SK-N-SH treated with all-trans-retinoic acid at 6 μM for 48 hours (cell line): ENCODE measurements at regions not wholly inside any gene's neighbourhood (a gene's known extent, or its start where the extent isn't known, plus 50 kb on each side); places are given as distances from the start of the nearest gene placed in this dataset.

Source experiments
- ATAC-seq: fragments of 200-7000 bp; cut with Tn5 transposase; 3 replicates; pipeline ENCODE4 v1.9.1; 2020; ENCODE audit warnings: mild to moderate bottlenecking, moderate library complexity
- ARNTL ChIP-seq: fragments of 450-650 bp; formaldehyde crosslinking; IDR thresholded peaks from 2 replicates; pipeline ENCODE4 v1.5.0; 2020; ENCODE audit warnings: low read depth, mild to moderate bottlenecking, moderate library complexity, borderline replicate concordance
- BACH2 ChIP-seq: fragments of 250-450 bp; sonication (Bioruptor Pico); IDR thresholded peaks from 2 replicates; pipeline ENCODE4 v1.9.0; 2021; ENCODE audit warnings: mild to moderate bottlenecking, borderline replicate concordance
- CREB5 ChIP-seq: fragments of 250-450 bp; sonication (Bioruptor Pico); IDR thresholded peaks from 2 replicates; pipeline ENCODE4 v1.5.1; 2020; ENCODE audit warnings: low read depth, mild to moderate bottlenecking, moderate library complexity
- ESRRG ChIP-seq: fragments of 250-450 bp; sonication (Bioruptor Pico); IDR thresholded peaks from 2 replicates; pipeline ENCODE4 v1.6.1; 2021; ENCODE audit warnings: mild to moderate bottlenecking
- GLIS3 ChIP-seq: fragments of 250-450 bp; sonication (Bioruptor Pico); IDR thresholded peaks from 2 replicates; pipeline ENCODE4 v1.5.0; 2020; ENCODE audit warnings: mild to moderate bottlenecking, moderate library complexity
- ISL1 ChIP-seq: fragments of 250-450 bp; sonication (Bioruptor Pico); IDR thresholded peaks from 2 replicates; pipeline ENCODE4 v2.1.2; 2022; ENCODE audit warnings: mild to moderate bottlenecking, moderate library complexity
- OSR1 ChIP-seq: fragments of 250-450 bp; sonication (Bioruptor Pico); IDR thresholded peaks from 2 replicates; pipeline ENCODE4 v1.8.0; 2022; ENCODE audit warnings: moderate library complexity, mild to moderate bottlenecking, inconsistent platforms
- POU6F1 ChIP-seq: fragments of 250-450 bp; sonication (Bioruptor Pico); IDR thresholded peaks from 2 replicates; pipeline ENCODE4 v1.8.0; 2021; ENCODE audit warnings: low read depth, mild to moderate bottlenecking, moderate library complexity, borderline replicate concordance
- RARB ChIP-seq: fragments of 250-450 bp; sonication (Bioruptor Pico); IDR thresholded peaks from 2 replicates; pipeline ENCODE4 v1.8.0; 2021; ENCODE audit warnings: mild to moderate bottlenecking, moderate library complexity
- SNAI2 ChIP-seq: fragments of 250-450 bp; sonication (Bioruptor Pico); IDR thresholded peaks from 2 replicates; pipeline ENCODE4 v1.5.0; 2020; ENCODE audit warnings: mild to moderate bottlenecking, moderate library complexity
- TCF4 ChIP-seq: fragments of 250-450 bp; sonication (Bioruptor Pico); IDR thresholded peaks from 2 replicates; pipeline ENCODE4 v1.8.0; 2021; ENCODE audit warnings: mild to moderate bottlenecking, moderate library complexity, borderline replicate concordance
- TOX ChIP-seq: fragments of 250-450 bp; sonication (Bioruptor Pico); IDR thresholded peaks from 2 replicates; pipeline ENCODE4 v1.8.0; 2021; ENCODE audit warnings: mild to moderate bottlenecking, moderate library complexity, borderline replicate concordance
- TSHZ2 ChIP-seq: fragments of 250-450 bp; sonication (Bioruptor Pico); IDR thresholded peaks from 2 replicates; pipeline ENCODE4 v1.5.0; 2020; ENCODE audit warnings: mild to moderate bottlenecking, moderate library complexity
- ZC3H10 ChIP-seq: fragments of 250-450 bp; sonication (Bioruptor Pico); IDR thresholded peaks from 2 replicates; pipeline ENCODE4 v1.5.1; 2021; ENCODE audit warnings: mild to moderate bottlenecking, moderate library complexity
- ZFP3 ChIP-seq: fragments of 250-450 bp; sonication (Bioruptor Pico); IDR thresholded peaks from 2 replicates; pipeline ENCODE4 v1.5.0; 2020; ENCODE audit warnings: mild to moderate bottlenecking, moderate library complexity
- ZFP30 ChIP-seq: fragments of 450-650 bp; formaldehyde crosslinking; IDR thresholded peaks from 2 replicates; pipeline ENCODE4 v1.5.0; 2022; ENCODE audit warnings: mild to moderate bottlenecking, moderate library complexity
- ZNF70 ChIP-seq: fragments of 450-650 bp; formaldehyde crosslinking; IDR thresholded peaks from 2 replicates; pipeline ENCODE4 v1.5.0; 2020; ENCODE audit warnings: mild to moderate bottlenecking, moderate library complexity
- ZNF8 ChIP-seq: fragments of 450-650 bp; formaldehyde crosslinking; IDR thresholded peaks from 2 replicates; pipeline ENCODE4 v1.5.0; 2020; ENCODE audit warnings: mild to moderate bottlenecking, moderate library complexity

- no peak for ATAC-seq
- TF ChIP-seq SNAI2 (CRISPR knock-in tag): no peak
- TF ChIP-seq POU6F1 (CRISPR knock-in tag): no peak
- no peak for TF ChIP-seq ZNF70 (CRISPR knock-in tag)
- no peak for TF ChIP-seq GLIS3 (CRISPR knock-in tag)
- no peak for TF ChIP-seq ZC3H10 (CRISPR knock-in tag)
- TF ChIP-seq BACH2 (CRISPR knock-in tag): no peak
- no peak for TF ChIP-seq TOX (CRISPR knock-in tag)
Measured at GRCh38 chr5:125321654-125322053, 575.2 kb upstream of the ZNF608 start.

- ATAC-seq: no peak
- TF ChIP-seq GLIS3 (CRISPR knock-in tag) (no peak), BACH2 (CRISPR knock-in tag) (no peak), ZNF8 (CRISPR knock-in tag) (no peak)
Measured at GRCh38 chr5:125323613-125324012, 577.2 kb upstream of the ZNF608 start.

- ATAC-seq: peak; percentile 28; the same call in 1 of the 3 replicates
- TF ChIP-seq ZC3H10 (CRISPR knock-in tag) (no peak), SNAI2 (CRISPR knock-in tag) (no peak; the same call in 1 of the 2 replicates), POU6F1 (CRISPR knock-in tag) (no peak)
Measured at GRCh38 chr5:125325488-125326149, 579.2 kb upstream of the ZNF608 start.

- TF ChIP-seq ESRRG (CRISPR knock-in tag) (no peak), POU6F1 (CRISPR knock-in tag) (no peak), TCF4 (CRISPR knock-in tag) (peak; percentile 72; the same call in 1 of the 2 replicates), ISL1 (peak; percentile 97), ARNTL (CRISPR knock-in tag) (no peak), GLIS3 (CRISPR knock-in tag) (0 out of 2 replicates have a peak, but pooled peaks have one; percentile 59), SNAI2 (CRISPR knock-in tag) (0 out of 2 replicates have a peak, but pooled peaks have one; percentile 20), CREB5 (CRISPR knock-in tag) (peak; percentile 51; the same call in 1 of the 2 replicates), ZFP30 (CRISPR knock-in tag) (no peak), ZC3H10 (CRISPR knock-in tag) (0 out of 2 replicates have a peak, but pooled peaks have one; percentile 56)
- ATAC-seq: peak; percentile 95
Measured at GRCh38 chr5:125326150-125326510, 579.7 kb upstream of the ZNF608 start.

GRCh38 chr5:125327676-125328075, 581.2 kb upstream of the ZNF608 start:
- TF ChIP-seq CREB5 (CRISPR knock-in tag): no peak
- no peak for TF ChIP-seq ESRRG (CRISPR knock-in tag)
- TF ChIP-seq RARB (CRISPR knock-in tag): no peak
- TF ChIP-seq ZFP3 (CRISPR knock-in tag): no peak
- no peak for TF ChIP-seq OSR1 (CRISPR knock-in tag)
- no peak for TF ChIP-seq ARNTL (CRISPR knock-in tag)
- TF ChIP-seq ZFP30 (CRISPR knock-in tag): no peak
- no peak for TF ChIP-seq SNAI2 (CRISPR knock-in tag)
- TF ChIP-seq ZNF70 (CRISPR knock-in tag): no peak
- TF ChIP-seq TOX (CRISPR knock-in tag): no peak
- no peak for TF ChIP-seq BACH2 (CRISPR knock-in tag)
- no peak for TF ChIP-seq ZNF8 (CRISPR knock-in tag)
- TF ChIP-seq TSHZ2 (CRISPR knock-in tag): no peak
- TF ChIP-seq, all 23 proteins: peak for 0
- no peak for ATAC-seq
